Choroid plexus epithelial cell (primary cell): ENCODE measurements at regions not wholly inside any gene's neighbourhood (a gene's known extent, or its start where the extent isn't known, plus 50 kb on each side); places are given as distances from the start of the nearest gene placed in this dataset.
A peak's percentile ranks its signal among the peaks of the same experiment; 100 is the strongest.

Experiments used
- DNase-seq: peaks from one replicate; pipeline ENCODE4 v3.0.0-alpha.2; 2010; ENCODE audit warnings: low read depth
- H3K4me3 ChIP-seq: 2 replicates; pipeline ENCODE4 v1.5.1; 2011; ENCODE audit warnings: low read depth, mild to moderate bottlenecking, control low read depth, low read length, moderate library complexity
- CTCF ChIP-seq: conservative IDR thresholded peaks from 2 replicates; pipeline ENCODE4 v1.5.1; 2011; ENCODE audit warnings: low read depth, mild to moderate bottlenecking, control low read depth, inconsistent platforms, low read length, moderate library complexity

DNA sequence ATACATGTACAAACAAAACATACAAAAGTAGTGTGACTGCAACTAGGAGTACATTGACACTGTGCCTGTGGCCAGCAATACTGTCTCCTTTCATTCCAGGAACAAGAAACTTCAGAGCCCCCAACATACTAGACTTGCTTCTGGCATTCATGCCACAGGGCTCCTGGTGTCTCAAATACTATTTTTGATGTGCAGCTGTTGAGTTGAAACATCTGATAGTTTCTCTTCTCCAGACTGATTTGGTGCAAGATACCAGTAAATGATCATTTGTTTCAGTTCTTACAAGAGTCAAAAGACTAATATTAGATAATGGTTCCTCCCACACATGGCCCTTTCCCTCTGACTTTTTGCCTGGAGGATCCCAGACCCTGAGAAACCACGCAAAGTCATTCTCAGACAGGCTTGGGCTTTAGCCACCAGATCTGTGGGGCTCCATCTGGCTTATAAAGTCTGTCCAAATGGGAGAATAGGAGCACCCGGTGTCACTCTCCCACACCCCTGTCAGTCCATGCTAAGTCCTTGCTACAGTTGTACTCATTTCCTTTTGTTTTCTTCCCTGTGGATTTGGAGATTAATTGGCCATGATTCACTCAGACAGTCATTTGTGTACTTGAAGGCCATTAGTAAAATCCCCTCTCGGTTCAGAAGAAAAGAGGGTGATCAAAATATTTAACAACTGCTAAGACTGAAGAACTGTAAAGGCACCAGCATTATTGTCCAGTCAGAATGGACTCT is 163.5 kb upstream of the RUNX1 start:
- no peak overlapping the region for H3K4me3 ChIP-seq
- DNase-seq, result no peak
- TF ChIP-seq CTCF, result no peak

GRCh38 chr21:35211782-35212181 is 162.7 kb upstream of the RUNX1 start:
- peak; percentile 85 for DNase-seq
- no peak for TF ChIP-seq CTCF
- H3K4me3 ChIP-seq, result no peak overlapping the region

GRCh38 chr21:35210093-35210492 is 161.0 kb upstream of the RUNX1 start:
- DNase-seq, result no peak
- TF ChIP-seq CTCF, result no peak
- no peak overlapping the region for H3K4me3 ChIP-seq

DNA sequence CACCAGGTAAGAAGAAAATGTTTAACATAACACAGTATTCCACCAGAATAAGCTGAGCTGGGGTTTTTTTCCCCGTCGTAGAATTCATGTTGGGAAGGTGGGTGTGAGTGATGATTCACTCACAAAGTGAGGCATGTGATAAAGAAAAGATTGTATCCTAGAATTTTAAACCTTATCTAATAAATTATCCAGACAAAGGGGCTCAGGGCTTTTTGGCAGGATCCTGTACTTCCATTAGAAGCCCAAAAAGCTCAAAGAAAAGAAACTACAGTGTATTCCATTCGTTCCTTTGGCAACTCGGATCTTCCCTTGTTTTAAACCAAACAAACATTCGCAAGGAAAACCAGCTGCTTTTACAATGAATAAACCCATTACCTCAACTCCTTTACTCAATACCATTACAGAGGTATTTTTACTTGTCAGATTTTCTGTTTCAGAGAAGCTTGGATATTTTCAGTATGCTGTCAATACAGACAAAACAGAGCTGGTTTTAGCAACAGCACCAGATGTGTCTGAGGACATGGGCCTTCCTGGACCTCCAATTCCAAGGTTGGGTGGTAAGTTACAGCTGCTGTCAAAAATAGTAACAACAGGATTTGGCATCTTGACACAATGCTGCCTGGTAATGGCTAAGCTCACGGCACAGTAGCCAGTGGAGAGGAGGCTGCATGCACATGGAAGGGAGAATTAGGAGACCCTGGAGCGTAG is 159.9 kb upstream of the RUNX1 start:
- no peak overlapping the region for H3K4me3 ChIP-seq
- TF ChIP-seq CTCF, result no peak
- DNase-seq, result peak; percentile 75

DNA sequence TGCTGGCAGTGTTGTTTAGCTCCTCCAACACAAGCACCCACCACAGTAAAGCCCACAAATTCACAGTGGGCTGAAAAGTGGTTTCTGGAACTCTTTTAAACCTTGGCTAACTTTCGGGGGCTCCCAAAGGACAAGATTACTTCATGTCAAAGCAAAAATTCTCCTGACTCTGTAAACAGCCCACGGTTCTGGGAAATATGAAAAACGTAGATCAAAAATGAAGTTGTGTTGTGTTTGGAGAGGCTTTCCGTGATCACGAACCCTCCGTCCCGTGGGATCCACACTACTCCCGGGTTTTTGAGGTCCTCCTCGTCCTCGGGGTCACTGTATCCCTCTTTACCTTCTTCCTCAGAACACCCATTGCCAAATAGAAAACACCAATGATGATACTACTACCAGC is 159.0 kb upstream of the RUNX1 start:
- TF ChIP-seq CTCF, result no peak
- DNase-seq, result no peak
- no peak overlapping the region for H3K4me3 ChIP-seq

- no peak overlapping the region for H3K4me3 ChIP-seq
- TF ChIP-seq CTCF, result no peak
- DNase-seq, result no peak
Measured at GRCh38 chr21:35207322-35207721, 158.2 kb upstream of the RUNX1 start.
